ENCODE measurements at regions not wholly inside any gene's neighbourhood (a gene's known extent, or its start where the extent isn't known, plus 50 kb on each side); places are given as distances from the start of the nearest gene placed in this dataset.

- H3K27me3 ChIP-seq (ENCODE audit: control insufficient read depth, insufficient read depth, low read length), result no peaks in the 10 kb centered on the region
- no peaks in the 10 kb centered on the region for H3K4me1 ChIP-seq (ENCODE audit: control insufficient read depth, insufficient read depth, low read length)
- H3K9ac ChIP-seq (ENCODE audit: low read length), result no peak overlapping the region
- H3K4me3 ChIP-seq (ENCODE audit: low read length), result no peak overlapping the region
- H3K27ac ChIP-seq (ENCODE audit: low read depth, low read length), result no peak overlapping the region
- no peaks in the 10 kb centered on the region for H3K36me3 ChIP-seq (ENCODE audit: control insufficient read depth, insufficient read depth, low read length)
These were observed 178.0 kb upstream of the FAM3C start for GRCh38 chr7:121574109-121574508.

GRCh38 chr7:121572615-121573014 lies 176.5 kb upstream of the FAM3C start:
- Histone ChIP-seq H3K9ac (ENCODE audit: low read length) (no peak overlapping the region), H3K27ac (ENCODE audit: low read depth, low read length) (no peak overlapping the region), H3K27me3 (ENCODE audit: control insufficient read depth, insufficient read depth, low read length) (no peaks in the 10 kb centered on the region), H3K4me3 (ENCODE audit: low read length) (no peak overlapping the region), H3K4me1 (ENCODE audit: control insufficient read depth, insufficient read depth, low read length) (no peaks in the 10 kb centered on the region), H3K36me3 (ENCODE audit: control insufficient read depth, insufficient read depth, low read length) (no peaks in the 10 kb centered on the region)

GRCh38 chr7:121570365-121570764 lies 174.3 kb upstream of the FAM3C start:
- Histone ChIP-seq H3K4me1 (ENCODE audit: control insufficient read depth, insufficient read depth, low read length) (no peaks in the 10 kb centered on the region), H3K36me3 (ENCODE audit: control insufficient read depth, insufficient read depth, low read length) (no peaks in the 10 kb centered on the region), H3K4me3 (ENCODE audit: low read length) (no peak overlapping the region), H3K27ac (ENCODE audit: low read depth, low read length) (no peak overlapping the region), H3K27me3 (ENCODE audit: control insufficient read depth, insufficient read depth, low read length) (no peaks in the 10 kb centered on the region), H3K9ac (ENCODE audit: low read length) (no peak overlapping the region)

- Histone ChIP-seq H3K36me3 (ENCODE audit: control insufficient read depth, insufficient read depth, low read length) (no peaks in the 10 kb centered on the region), H3K27ac (ENCODE audit: low read depth, low read length) (no peak overlapping the region), H3K4me1 (ENCODE audit: control insufficient read depth, insufficient read depth, low read length) (no peaks in the 10 kb centered on the region), H3K4me3 (ENCODE audit: low read length) (no peak overlapping the region), H3K9ac (ENCODE audit: low read length) (no peak overlapping the region), H3K27me3 (ENCODE audit: control insufficient read depth, insufficient read depth, low read length) (no peaks in the 10 kb centered on the region)
These were observed 167.1 kb upstream of the FAM3C start for GRCh38 chr7:121563177-121563576.

- no peak overlapping the region for H3K27ac ChIP-seq (ENCODE audit: low read depth, low read length)
- no peak overlapping the region for H3K9ac ChIP-seq (ENCODE audit: low read length)
- no peaks in the 10 kb centered on the region for H3K36me3 ChIP-seq (ENCODE audit: control insufficient read depth, insufficient read depth, low read length)
- H3K4me1 ChIP-seq (ENCODE audit: control insufficient read depth, insufficient read depth, low read length), result no peaks in the 10 kb centered on the region
- no peaks in the 10 kb centered on the region for H3K27me3 ChIP-seq (ENCODE audit: control insufficient read depth, insufficient read depth, low read length)
- H3K4me3 ChIP-seq (ENCODE audit: low read length), result no peak overlapping the region
These were observed 166.2 kb upstream of the FAM3C start for GRCh38 chr7:121562259-121562658.

GRCh38 chr7:121561717-121562116 lies 165.6 kb upstream of the FAM3C start:
- Histone ChIP-seq H3K4me3 (ENCODE audit: low read length) (no peak overlapping the region), H3K9ac (ENCODE audit: low read length) (no peak overlapping the region), H3K36me3 (ENCODE audit: control insufficient read depth, insufficient read depth, low read length) (no peaks in the 10 kb centered on the region), H3K27ac (ENCODE audit: low read depth, low read length) (no peak overlapping the region), H3K27me3 (ENCODE audit: control insufficient read depth, insufficient read depth, low read length) (no peaks in the 10 kb centered on the region), H3K4me1 (ENCODE audit: control insufficient read depth, insufficient read depth, low read length) (no peaks in the 10 kb centered on the region)

- Histone ChIP-seq H3K4me1 (ENCODE audit: control insufficient read depth, insufficient read depth, low read length) (no peaks in the 10 kb centered on the region), H3K36me3 (ENCODE audit: control insufficient read depth, insufficient read depth, low read length) (no peaks in the 10 kb centered on the region), H3K9ac (ENCODE audit: low read length) (no peak overlapping the region), H3K4me3 (ENCODE audit: low read length) (no peak overlapping the region), H3K27me3 (ENCODE audit: control insufficient read depth, insufficient read depth, low read length) (no peaks in the 10 kb centered on the region), H3K27ac (ENCODE audit: low read depth, low read length) (no peak overlapping the region)
These were observed 164.3 kb upstream of the FAM3C start for GRCh38 chr7:121560267-121560990.

GRCh38 chr7:121558288-121558687 lies 162.2 kb upstream of the FAM3C start:
- no peaks in the 10 kb centered on the region for H3K4me1 ChIP-seq (ENCODE audit: control insufficient read depth, insufficient read depth, low read length)
- no peak overlapping the region for H3K9ac ChIP-seq (ENCODE audit: low read length)
- H3K27ac ChIP-seq (ENCODE audit: low read depth, low read length), result no peak overlapping the region
- H3K36me3 ChIP-seq (ENCODE audit: control insufficient read depth, insufficient read depth, low read length), result no peaks in the 10 kb centered on the region
- H3K4me3 ChIP-seq (ENCODE audit: low read length), result no peak overlapping the region
- H3K27me3 ChIP-seq (ENCODE audit: control insufficient read depth, insufficient read depth, low read length), result no peaks in the 10 kb centered on the region

GRCh38 chr7:121557034-121557892 lies 161.2 kb upstream of the FAM3C start:
- no peak overlapping the region for H3K4me3 ChIP-seq (ENCODE audit: low read length)
- no peak overlapping the region for H3K9ac ChIP-seq (ENCODE audit: low read length)
- H3K27me3 ChIP-seq (ENCODE audit: control insufficient read depth, insufficient read depth, low read length), result no peaks in the 10 kb centered on the region
- no peak overlapping the region for H3K27ac ChIP-seq (ENCODE audit: low read depth, low read length)
- no peaks in the 10 kb centered on the region for H3K4me1 ChIP-seq (ENCODE audit: control insufficient read depth, insufficient read depth, low read length)
- no peaks in the 10 kb centered on the region for H3K36me3 ChIP-seq (ENCODE audit: control insufficient read depth, insufficient read depth, low read length)

- no peaks in the 10 kb centered on the region for H3K27me3 ChIP-seq (ENCODE audit: control insufficient read depth, insufficient read depth, low read length)
- H3K9ac ChIP-seq (ENCODE audit: low read length), result no peak overlapping the region
- H3K4me3 ChIP-seq (ENCODE audit: low read length), result no peak overlapping the region
- H3K27ac ChIP-seq (ENCODE audit: low read depth, low read length), result no peak overlapping the region
- H3K4me1 ChIP-seq (ENCODE audit: control insufficient read depth, insufficient read depth, low read length), result no peaks in the 10 kb centered on the region
- H3K36me3 ChIP-seq (ENCODE audit: control insufficient read depth, insufficient read depth, low read length), result no peaks in the 10 kb centered on the region
These were observed 159.4 kb upstream of the FAM3C start for GRCh38 chr7:121555558-121555957.

GRCh38 chr7:121547544-121548092 lies 151.5 kb upstream of the FAM3C start:
- no peaks in the 10 kb centered on the region for H3K4me1 ChIP-seq (ENCODE audit: control insufficient read depth, insufficient read depth, low read length)
- H3K27me3 ChIP-seq (ENCODE audit: control insufficient read depth, insufficient read depth, low read length), result no peaks in the 10 kb centered on the region
- no peaks in the 10 kb centered on the region for H3K36me3 ChIP-seq (ENCODE audit: control insufficient read depth, insufficient read depth, low read length)
- H3K9ac ChIP-seq (ENCODE audit: low read length), result no peak overlapping the region
- H3K27ac ChIP-seq (ENCODE audit: low read depth, low read length), result no peak overlapping the region
- H3K4me3 ChIP-seq (ENCODE audit: low read length), result no peak overlapping the region

GRCh38 chr7:121546632-121547543 lies 150.8 kb upstream of the FAM3C start:
- no peak overlapping the region for H3K9ac ChIP-seq (ENCODE audit: low read length)
- no peak overlapping the region for H3K4me3 ChIP-seq (ENCODE audit: low read length)
- H3K27ac ChIP-seq (ENCODE audit: low read depth, low read length), result no peak overlapping the region
- no peaks in the 10 kb centered on the region for H3K27me3 ChIP-seq (ENCODE audit: control insufficient read depth, insufficient read depth, low read length)
- no peaks in the 10 kb centered on the region for H3K36me3 ChIP-seq (ENCODE audit: control insufficient read depth, insufficient read depth, low read length)
- no peaks in the 10 kb centered on the region for H3K4me1 ChIP-seq (ENCODE audit: control insufficient read depth, insufficient read depth, low read length)
